Body of pancreas (tissue), 4 donors: ENCODE measurements at regions not wholly inside any gene's neighbourhood (a gene's known extent, or its start where the extent isn't known, plus 50 kb on each side); places are given as distances from the start of the nearest gene placed in this dataset.
"Not testable (repeated sequence)": the region's sequence is repeated elsewhere in the genome, so short reads cannot be mapped to it uniquely, and the experiment has no call there.

Source experiments
- ATAC-seq: fragments of 150-250 bp; one replicate; pipeline ENCODE4 v1.9.1; 2016
- DNase-seq, 4 donors: peaks; one replicate each; pipeline ENCODE4 v3.0.0-alpha.2; 2019
- H3K27ac ChIP-seq, 4 donors: fragments of 200-600 bp; sonication (generic); 1 replicate in 3 of 4; 2 replicates in 1 of 4; pipeline versions ENCODE4 v1.5.1 to v1.6.1; 2016 to 2019; ENCODE audit warnings: mild to moderate bottlenecking in 1 of 4, mixed read lengths in 1 of 4, moderate library complexity in 1 of 4
- H3K27me3 ChIP-seq, 2 donors: fragments of 200-600 bp; sonication (generic); one replicate each; pipeline ENCODE4 v1.6.0; 2016; ENCODE audit warnings: mild to moderate bottlenecking in 1 of 2
- H3K36me3 ChIP-seq, 2 donors: fragments of 200-600 bp; sonication (generic); replicated peaks in 1 of 2; 2 replicates each; pipeline ENCODE4 v1.5.1; 2016; ENCODE audit warnings: low read depth in 2 of 2; ENCODE audit not compliant: insufficient read depth in 1 of 2
- H3K4me1 ChIP-seq: fragments of 200-600 bp; sonication (generic); one replicate; pipeline ENCODE4 v1.6.0; 2016
- H3K4me3 ChIP-seq, 2 donors: fragments of 200-600 bp; sonication (generic); 1 replicate in 1 of 2; 2 replicates in 1 of 2; pipeline ENCODE4 v1.5.1; 2016 to 2019
- H3K9me3 ChIP-seq, 3 donors: fragments of 200-600 bp; sonication (generic); 1 replicate in 2 of 3; 2 replicates in 1 of 3; pipeline ENCODE4 v1.5.1; 2016
- POLR2A ChIP-seq, 3 donors: fragments of 450-650 bp; IDR thresholded peaks; one replicate each; pipeline ENCODE4 v1.6.1; 2016; ENCODE audit warnings: antibody characterized with exemption in 3 of 3, mild to moderate bottlenecking in 2 of 3
- WGBS, 2 donors: methylation state at CpG; one replicate each; pipeline ENCODE4 v1.1.5; 2017; 5-methylcytosine and 5-hydroxymethylcytosine counted together
- intact Hi-C: fragments of 100-400 bp; cut with DNase I; formaldehyde crosslinking; loops from one replicate; pipeline ENCODE4 v1.15.1; 2023
- TF ChIP-seq, protein P1 (sequence below), 7 experiments: fragments of 450-650 bp in 4 of 7; fragments of 200-600 bp in 3 of 7; sonication (generic) in 3 of 7; IDR thresholded peaks; one replicate each; pipeline ENCODE4 v1.5.1; 2016 to 2019; ENCODE audit warnings: antibody characterized with exemption in 7 of 7

GRCh38 chr12:25710128-25710527, 157.0 kb upstream of the LMNTD1 start:
- intact Hi-C loops: no loop called here
- TF ChIP-seq, protein P1, sequence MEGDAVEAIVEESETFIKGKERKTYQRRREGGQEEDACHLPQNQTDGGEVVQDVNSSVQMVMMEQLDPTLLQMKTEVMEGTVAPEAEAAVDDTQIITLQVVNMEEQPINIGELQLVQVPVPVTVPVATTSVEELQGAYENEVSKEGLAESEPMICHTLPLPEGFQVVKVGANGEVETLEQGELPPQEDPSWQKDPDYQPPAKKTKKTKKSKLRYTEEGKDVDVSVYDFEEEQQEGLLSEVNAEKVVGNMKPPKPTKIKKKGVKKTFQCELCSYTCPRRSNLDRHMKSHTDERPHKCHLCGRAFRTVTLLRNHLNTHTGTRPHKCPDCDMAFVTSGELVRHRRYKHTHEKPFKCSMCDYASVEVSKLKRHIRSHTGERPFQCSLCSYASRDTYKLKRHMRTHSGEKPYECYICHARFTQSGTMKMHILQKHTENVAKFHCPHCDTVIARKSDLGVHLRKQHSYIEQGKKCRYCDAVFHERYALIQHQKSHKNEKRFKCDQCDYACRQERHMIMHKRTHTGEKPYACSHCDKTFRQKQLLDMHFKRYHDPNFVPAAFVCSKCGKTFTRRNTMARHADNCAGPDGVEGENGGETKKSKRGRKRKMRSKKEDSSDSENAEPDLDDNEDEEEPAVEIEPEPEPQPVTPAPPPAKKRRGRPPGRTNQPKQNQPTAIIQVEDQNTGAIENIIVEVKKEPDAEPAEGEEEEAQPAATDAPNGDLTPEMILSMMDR (IDR thresholded peaks at IDR 0.05): no peak
- no peak for TF ChIP-seq POLR2A (IDR thresholded peaks at IDR 0.05)
- ATAC-seq: no peak
- no peak for DNase-seq
- no peak overlapping the region for H3K4me3 ChIP-seq
- H3K9me3 ChIP-seq: no peaks in the 10 kb centered on the region
- H3K27ac ChIP-seq: no peak overlapping the region
- H3K27me3 ChIP-seq: no peaks in the 10 kb centered on the region
- H3K36me3 ChIP-seq: no peaks in the 10 kb centered on the region
- H3K4me1 ChIP-seq: no peaks in the 10 kb centered on the region
- WGBS, 2 donors: 48 to 57% methylated on average over 2 of the region's 2 CpGs

- H3K4me1 ChIP-seq, ATAC-seq, H3K9me3 ChIP-seq, intact Hi-C loops, H3K27me3 ChIP-seq, H3K36me3 ChIP-seq, H3K4me3 ChIP-seq, DNase-seq, H3K27ac ChIP-seq: not testable (repeated sequence)
- 87 to 90% methylated on average over 3 of the region's 3 CpGs for WGBS, 2 donors
Measured at GRCh38 chr12:25710938-25711605, 158.0 kb upstream of the LMNTD1 start.

DNA sequence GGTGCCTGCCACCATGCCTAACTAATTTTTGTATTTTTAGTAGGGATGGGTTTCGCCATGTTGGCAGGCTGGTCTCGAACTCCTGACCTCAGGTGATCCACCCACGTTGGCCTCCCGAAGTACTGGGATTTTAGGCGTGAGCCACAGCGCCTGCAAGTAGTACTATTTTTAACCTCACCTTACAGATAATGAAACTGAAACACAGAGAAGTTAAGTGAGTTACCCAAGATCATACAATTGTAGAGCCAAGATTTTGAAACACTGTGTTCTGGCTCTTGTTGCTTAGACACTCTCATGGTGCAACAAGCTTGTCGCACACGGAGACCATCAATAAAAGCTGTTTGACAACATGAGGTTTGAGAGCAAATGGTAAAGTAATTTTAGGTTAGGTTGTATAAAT, 159.1 kb upstream of the LMNTD1 start:
- no peak for ATAC-seq
- TF ChIP-seq POLR2A (IDR thresholded peaks at IDR 0.05): no peak
- TF ChIP-seq, protein P1 (IDR thresholded peaks at IDR 0.05): no peak
- Histone ChIP-seq H3K4me3 (no peak overlapping the region), H3K36me3 (no peaks in the 10 kb centered on the region), H3K4me1 (no peaks in the 10 kb centered on the region), H3K27ac (no peak overlapping the region), H3K27me3 (no peaks in the 10 kb centered on the region), H3K9me3 (no peaks in the 10 kb centered on the region)
- DNase-seq: no peak
- 88 to 89% methylated on average over 8 of the region's 8 CpGs for WGBS, 2 donors
- intact Hi-C loops: no loop called here

- Histone ChIP-seq H3K4me3 (no peak overlapping the region), H3K27me3 (no peaks in the 10 kb centered on the region), H3K36me3 (no peaks in the 10 kb centered on the region), H3K4me1 (no peaks in the 10 kb centered on the region), H3K27ac (no peak overlapping the region), H3K9me3 (no peaks in the 10 kb centered on the region)
- WGBS, 2 donors: 75 to 81% methylated on average over 4 of the region's 4 CpGs
- DNase-seq (no peak), ATAC-seq (no peak)
- TF ChIP-seq, protein P1 (IDR thresholded peaks at IDR 0.05): no peak
- no peak for TF ChIP-seq POLR2A (IDR thresholded peaks at IDR 0.05)
- intact Hi-C loops: no loop called here
Measured at GRCh38 chr12:25713264-25713663, 160.2 kb upstream of the LMNTD1 start.

DNA sequence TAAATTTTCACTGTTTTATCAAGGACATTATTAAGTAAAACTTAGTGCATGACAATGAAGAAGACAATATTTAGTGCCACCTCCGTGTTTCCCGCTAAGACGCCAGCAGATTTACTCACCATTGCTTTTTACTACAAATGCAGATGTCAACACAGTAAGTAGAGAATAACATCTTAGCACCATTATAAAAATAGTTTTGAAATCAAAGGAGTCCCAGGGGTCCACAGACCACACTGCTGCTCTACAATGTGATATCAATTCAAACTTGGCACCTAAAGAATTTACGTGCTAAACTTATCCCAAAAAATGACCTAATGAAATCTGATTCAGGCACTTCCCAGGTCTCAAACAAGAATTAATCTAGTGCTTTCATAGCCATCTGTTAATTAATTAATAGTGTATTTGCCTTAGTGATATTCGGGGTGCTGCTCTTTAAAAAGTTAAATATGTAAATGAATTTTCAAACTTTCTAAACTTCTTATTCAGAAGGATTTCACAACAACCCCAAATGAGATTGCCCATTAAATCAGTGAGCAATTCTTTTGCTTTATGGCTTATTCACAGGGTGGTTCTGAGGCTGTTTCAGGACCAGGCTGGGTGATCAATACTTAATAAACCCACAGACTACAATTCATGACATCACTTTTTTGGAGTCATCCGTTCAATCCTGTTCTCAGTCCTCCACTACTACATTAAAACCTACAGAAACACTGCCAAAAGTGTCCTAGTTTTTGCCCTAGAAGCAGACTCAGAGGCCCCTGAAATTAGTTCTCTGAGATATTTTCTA, 161.3 kb upstream of the LMNTD1 start:
- Histone ChIP-seq H3K4me3 (no peak overlapping the region), H3K36me3 (no peaks in the 10 kb centered on the region), H3K27me3 (no peaks in the 10 kb centered on the region), H3K4me1 (no peaks in the 10 kb centered on the region), H3K9me3 (no peaks in the 10 kb centered on the region), H3K27ac (no peak overlapping the region)
- intact Hi-C loops: no loop called here
- no peak for TF ChIP-seq POLR2A (IDR thresholded peaks at IDR 0.05)
- TF ChIP-seq, protein P1 (IDR thresholded peaks at IDR 0.05): no peak
- DNase-seq: no peak
- ATAC-seq: no peak
- WGBS, 2 donors: 81 to 87% methylated on average over 6 of the region's 6 CpGs
